Inflammatory macrophage treated with lipopolysaccharide for 1 hour (primary cell): ENCODE measurements at regions not wholly inside any gene's neighbourhood (a gene's known extent, or its start where the extent isn't known, plus 50 kb on each side); places are given as distances from the start of the nearest gene placed in this dataset.
A peak's percentile ranks its signal among the peaks of the same experiment; 100 is the strongest.

Experiments used
- DNase-seq, 2 donors: peaks; one replicate each; pipeline ENCODE4 v3.0.0-alpha.2; 2020 to 2022

- DNase-seq = no peak
Measured at GRCh38 chr10:110416776-110417711, 80.7 kb upstream of the DUSP5 start.

- no peak for DNase-seq
Measured at GRCh38 chr10:110418218-110418617, 79.5 kb upstream of the DUSP5 start.

- DNase-seq = no peak
Measured at GRCh38 chr10:110419265-110419664, 78.4 kb upstream of the DUSP5 start.

- DNase-seq = peak in 1 of 2 donors; percentile 51
Measured at GRCh38 chr10:110420401-110421193, 77.1 kb upstream of the DUSP5 start.

GRCh38 chr10:110421512-110422138, 76.1 kb upstream of the DUSP5 start:
- no peak for DNase-seq

- DNase-seq = no peak
Measured at GRCh38 chr10:110422548-110422947, 75.2 kb upstream of the DUSP5 start.

- peak; percentile 86 to 89 for DNase-seq
Measured at GRCh38 chr10:110423650-110424049, 74.1 kb upstream of the DUSP5 start.

GRCh38 chr10:110425684-110426293, 71.9 kb upstream of the DUSP5 start:
- DNase-seq = peak; percentile 81 to 89

GRCh38 chr10:110426294-110427181, 71.2 kb upstream of the DUSP5 start:
- DNase-seq = peak in 1 of 2 donors; percentile 79

- no peak for DNase-seq
Measured at GRCh38 chr10:110429301-110429700, 68.4 kb upstream of the DUSP5 start.

- peak; percentile 72 to 74 for DNase-seq
Measured at GRCh38 chr10:110430340-110431273, 67.1 kb upstream of the DUSP5 start.

- no peak for DNase-seq
Measured at GRCh38 chr10:110431659-110432058, 66.0 kb upstream of the DUSP5 start.

- no peak for DNase-seq
Measured at GRCh38 chr10:110432084-110432483, 65.6 kb upstream of the DUSP5 start.

GRCh38 chr10:110432814-110433565, 64.7 kb upstream of the DUSP5 start:
- DNase-seq = no peak

GRCh38 chr10:110433740-110434139, 64.0 kb upstream of the DUSP5 start:
- DNase-seq = no peak

- DNase-seq = peak in 1 of 2 donors; percentile 71
Measured at GRCh38 chr10:110434489-110435096, 63.1 kb upstream of the DUSP5 start.

- DNase-seq = no peak
Measured at GRCh38 chr10:110436554-110437350, 61.0 kb upstream of the DUSP5 start.

GRCh38 chr10:110437351-110437605, 60.4 kb upstream of the DUSP5 start:
- DNase-seq = no peak
